Retinal pigment epithelial cell (primary cell): ENCODE measurements at regions not wholly inside any gene's neighbourhood (a gene's known extent, or its start where the extent isn't known, plus 50 kb on each side); places are given as distances from the start of the nearest gene placed in this dataset.

Source experiments
- DNase-seq: peaks from one replicate; pipeline ENCODE4 v3.0.0-alpha.2; 2010; ENCODE audit warnings: low read depth
- H3K4me3 ChIP-seq: 2 replicates; pipeline ENCODE4 v1.5.1; 2011; ENCODE audit warnings: mild to moderate bottlenecking, low read length, control low read depth, moderate library complexity
- TF ChIP-seq, protein P1 (sequence below): conservative IDR thresholded peaks from 2 replicates; pipeline ENCODE4 v1.5.1; 2011; ENCODE audit warnings: low read depth, low read length, control low read depth, inconsistent platforms

DNA sequence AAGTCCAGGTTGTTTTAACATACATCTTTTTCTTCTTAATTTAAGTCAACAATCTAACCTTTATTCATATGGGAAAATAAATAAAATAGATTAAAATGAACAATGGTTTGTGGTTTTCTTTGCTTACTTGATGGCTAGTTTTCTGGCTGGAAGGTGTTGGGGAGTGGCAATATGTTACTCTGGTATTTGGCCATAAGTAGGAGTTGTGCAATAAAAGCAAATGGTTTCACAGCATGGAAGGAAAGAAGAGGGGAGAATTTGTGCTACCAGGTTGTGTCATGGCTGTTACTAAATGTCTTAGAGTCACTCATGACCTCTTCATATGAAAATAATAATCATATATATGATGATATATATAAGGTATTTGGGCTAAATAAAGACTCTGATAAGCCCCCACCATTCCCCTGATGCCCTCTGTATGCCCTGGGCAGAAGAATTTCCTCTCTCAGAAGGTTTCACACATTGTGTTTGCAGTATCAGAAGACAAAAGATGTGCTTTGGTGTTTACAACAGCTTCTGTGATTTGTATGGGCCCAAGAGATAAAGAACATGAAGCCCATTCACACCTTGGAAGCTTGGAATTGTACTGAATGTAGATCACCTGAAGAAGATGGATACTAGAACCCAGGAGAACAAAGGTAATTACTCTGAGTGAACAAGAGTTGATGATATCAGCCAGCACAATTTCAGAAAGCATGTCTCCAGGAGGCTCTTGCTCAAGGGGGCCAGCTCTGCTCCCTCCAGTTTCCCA lies 160.9 kb downstream of the ALG10B start:
- TF ChIP-seq, protein P1, sequence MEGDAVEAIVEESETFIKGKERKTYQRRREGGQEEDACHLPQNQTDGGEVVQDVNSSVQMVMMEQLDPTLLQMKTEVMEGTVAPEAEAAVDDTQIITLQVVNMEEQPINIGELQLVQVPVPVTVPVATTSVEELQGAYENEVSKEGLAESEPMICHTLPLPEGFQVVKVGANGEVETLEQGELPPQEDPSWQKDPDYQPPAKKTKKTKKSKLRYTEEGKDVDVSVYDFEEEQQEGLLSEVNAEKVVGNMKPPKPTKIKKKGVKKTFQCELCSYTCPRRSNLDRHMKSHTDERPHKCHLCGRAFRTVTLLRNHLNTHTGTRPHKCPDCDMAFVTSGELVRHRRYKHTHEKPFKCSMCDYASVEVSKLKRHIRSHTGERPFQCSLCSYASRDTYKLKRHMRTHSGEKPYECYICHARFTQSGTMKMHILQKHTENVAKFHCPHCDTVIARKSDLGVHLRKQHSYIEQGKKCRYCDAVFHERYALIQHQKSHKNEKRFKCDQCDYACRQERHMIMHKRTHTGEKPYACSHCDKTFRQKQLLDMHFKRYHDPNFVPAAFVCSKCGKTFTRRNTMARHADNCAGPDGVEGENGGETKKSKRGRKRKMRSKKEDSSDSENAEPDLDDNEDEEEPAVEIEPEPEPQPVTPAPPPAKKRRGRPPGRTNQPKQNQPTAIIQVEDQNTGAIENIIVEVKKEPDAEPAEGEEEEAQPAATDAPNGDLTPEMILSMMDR = no peak
- DNase-seq = no peak

DNA sequence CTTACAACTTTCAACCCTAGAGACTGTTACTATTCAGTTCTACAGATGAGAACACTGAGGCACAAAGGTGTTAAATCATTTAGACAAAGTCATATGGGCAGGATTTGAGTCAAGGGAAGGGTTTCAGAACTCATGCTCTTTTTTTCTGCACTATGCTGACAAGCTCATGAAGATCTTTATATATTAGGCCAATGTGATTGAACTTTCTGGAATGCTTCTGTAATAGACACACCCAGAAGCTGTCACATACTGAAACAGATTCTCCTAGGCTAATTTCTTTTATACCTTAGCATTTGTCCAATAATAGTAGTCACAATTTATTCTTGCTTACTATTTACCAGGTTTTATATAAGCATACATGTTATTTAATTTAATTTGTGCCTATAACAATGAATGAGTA lies 164.0 kb downstream of the ALG10B start:
- DNase-seq = no peak
- H3K4me3 ChIP-seq = no peak overlapping the region
- TF ChIP-seq, protein P1 = no peak

More for the DNA sequence above, 160.9 kb downstream of the ALG10B start:
- H3K4me3 ChIP-seq = no peak overlapping the region

DNA sequence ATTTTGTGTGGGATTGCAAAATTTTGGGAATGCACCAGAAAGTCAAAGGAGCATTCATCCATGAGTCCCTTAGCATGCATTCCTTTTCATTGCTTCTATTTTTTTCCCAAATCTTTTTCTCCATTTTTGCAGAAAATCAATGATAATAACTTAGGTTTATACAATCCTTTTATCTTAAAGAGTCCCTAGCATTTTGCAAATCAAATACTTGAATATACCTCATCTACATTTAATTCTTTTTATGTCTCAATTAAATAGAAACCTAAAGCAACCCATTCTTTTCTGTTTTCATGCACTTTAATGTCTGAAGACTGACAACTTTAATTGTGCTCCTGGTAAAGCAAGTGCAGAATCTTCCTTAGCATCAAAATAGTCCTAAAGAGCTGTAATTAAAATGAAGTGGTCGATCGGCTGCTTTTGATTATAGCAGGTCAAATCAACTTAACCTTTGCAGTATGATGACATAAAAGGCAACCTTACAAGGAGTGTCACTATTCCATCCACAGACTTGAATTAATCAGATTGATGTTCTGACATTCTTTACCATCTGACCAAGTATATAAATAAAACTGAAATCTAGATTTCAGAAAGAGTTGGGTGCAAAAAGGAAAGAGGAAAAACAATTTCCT lies 168.4 kb downstream of the ALG10B start:
- H3K4me3 ChIP-seq = no peak overlapping the region
- TF ChIP-seq, protein P1 = no peak
- no peak for DNase-seq

DNA sequence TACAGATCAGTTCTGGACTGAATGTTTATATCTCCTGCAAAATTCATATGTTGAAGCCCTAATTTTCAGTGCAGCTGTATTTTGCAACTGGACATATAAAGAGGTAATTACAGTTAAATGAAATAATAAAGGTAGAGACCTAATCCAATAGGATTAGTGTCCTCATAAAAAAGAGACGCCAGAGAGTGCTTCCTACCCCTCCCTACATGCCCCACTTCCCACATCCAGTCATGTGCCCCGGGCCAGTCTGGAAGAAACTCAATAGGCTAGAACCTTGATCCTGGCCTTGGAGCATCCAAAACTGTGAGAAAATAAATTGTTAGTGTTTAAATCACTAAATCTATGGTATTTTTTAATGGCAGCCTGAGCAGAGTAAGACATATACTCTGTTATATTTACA lies 172.3 kb downstream of the ALG10B start:
- H3K4me3 ChIP-seq = no peak overlapping the region
- TF ChIP-seq, protein P1 = no peak
- no peak for DNase-seq

DNA sequence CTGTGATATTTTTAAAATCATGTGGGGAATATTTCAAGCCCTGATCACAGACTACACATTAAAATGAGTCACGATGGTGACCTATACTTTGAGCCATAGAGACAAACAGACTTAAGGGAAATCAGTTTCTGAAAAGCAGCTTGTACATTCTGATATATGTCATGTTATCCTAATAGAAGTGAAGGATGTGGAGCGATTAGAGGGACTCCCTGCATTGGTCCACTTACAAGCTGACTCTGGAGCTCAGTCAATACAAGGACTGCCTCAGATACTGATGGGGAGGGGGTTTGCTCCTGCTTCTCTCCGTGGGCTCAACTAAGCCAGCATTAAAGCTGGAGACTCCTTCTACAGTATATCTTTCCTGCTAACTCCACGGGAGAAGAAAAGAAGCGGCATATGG lies 173.5 kb downstream of the ALG10B start:
- TF ChIP-seq, protein P1 = no peak
- no peak for DNase-seq
- H3K4me3 ChIP-seq = no peak overlapping the region

DNA sequence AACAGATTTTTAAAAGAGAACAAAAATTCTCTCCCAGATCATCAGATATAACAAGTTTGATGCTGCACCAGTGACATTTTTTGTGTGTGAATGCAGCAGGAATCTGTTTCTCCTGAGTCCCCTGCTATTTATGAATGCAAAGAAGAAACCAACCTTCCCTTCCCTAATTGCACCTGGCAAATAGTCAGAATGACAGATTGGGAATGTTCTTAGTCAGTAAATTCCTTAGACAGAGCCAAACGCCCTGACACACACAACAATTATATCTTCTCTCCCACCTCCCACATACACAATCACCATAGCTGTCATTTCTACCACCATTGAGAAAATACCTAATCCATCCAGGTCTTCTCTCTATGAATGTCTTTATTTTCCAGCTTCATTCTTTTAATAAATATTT lies 174.4 kb downstream of the ALG10B start:
- TF ChIP-seq, protein P1 = no peak

DNA sequence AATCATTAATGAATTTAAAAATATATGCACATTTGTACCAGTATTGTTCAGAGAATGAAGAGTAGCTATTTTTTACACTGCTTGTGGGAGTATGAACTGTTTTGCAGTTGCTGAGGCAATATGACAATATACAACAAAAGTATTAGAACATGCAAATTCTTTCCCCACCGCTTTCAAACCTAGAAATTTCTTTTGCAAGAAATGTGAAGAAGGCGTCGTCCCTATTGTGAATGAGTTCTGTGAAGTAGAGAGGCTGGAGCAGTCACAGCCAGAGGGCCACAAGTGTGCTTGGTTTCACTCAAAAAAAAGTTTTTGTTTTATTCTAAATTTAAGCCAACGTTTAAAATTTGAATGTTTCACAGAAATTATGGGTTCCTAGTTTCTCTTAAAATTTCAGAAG lies 184.9 kb downstream of the ALG10B start:
- no peak for DNase-seq
- TF ChIP-seq, protein P1 = no peak
- H3K4me3 ChIP-seq = no peak overlapping the region

More for the DNA sequence above, 174.4 kb downstream of the ALG10B start:
- no peak for DNase-seq
- H3K4me3 ChIP-seq = no peak overlapping the region
